SW480 (cell line): ENCODE measurements at regions not wholly inside any gene's neighbourhood (a gene's known extent, or its start where the extent isn't known, plus 50 kb on each side); places are given as distances from the start of the nearest gene placed in this dataset.
"Not testable (repeated sequence)": the region's sequence is repeated elsewhere in the genome, so short reads cannot be mapped to it uniquely, and the experiment has no call there.

ENCODE experiments used
- DNase-seq: peaks from one replicate; pipeline ENCODE4 v3.0.0-alpha.2; 2016; ENCODE audit warnings: low spot score

- DNase-seq, result no peak
Measured at GRCh38 chr3:3447641-3448040, 268.1 kb upstream of the CRBN start.

- DNase-seq, result no peak
Measured at GRCh38 chr3:3446251-3446650, 266.8 kb upstream of the CRBN start.

- no peak for DNase-seq
Measured at GRCh38 chr3:3443482-3443881, 264.0 kb upstream of the CRBN start.

- no peak for DNase-seq
Measured at GRCh38 chr3:3433711-3434110, 254.2 kb upstream of the CRBN start.

GRCh38 chr3:3429841-3430240 lies 250.3 kb upstream of the CRBN start:
- no peak for DNase-seq

- DNase-seq, result not testable (repeated sequence)
Measured at GRCh38 chr3:3407707-3408106, 228.2 kb upstream of the CRBN start.

GRCh38 chr3:3405131-3405530 lies 225.6 kb upstream of the CRBN start:
- no peak for DNase-seq

GRCh38 chr3:3403700-3404099 lies 224.2 kb upstream of the CRBN start:
- no peak for DNase-seq

GRCh38 chr3:3392946-3393345 lies 213.5 kb upstream of the CRBN start:
- no peak for DNase-seq

GRCh38 chr3:3383461-3383860 lies 204.0 kb upstream of the CRBN start:
- no peak for DNase-seq

GRCh38 chr3:3372210-3372777 lies 192.8 kb upstream of the CRBN start:
- DNase-seq, result no peak

GRCh38 chr3:3368306-3368705 lies 188.8 kb upstream of the CRBN start:
- DNase-seq, result no peak

GRCh38 chr3:3366386-3366785 lies 186.9 kb upstream of the CRBN start:
- DNase-seq, result no peak

GRCh38 chr3:3365716-3366115 lies 186.2 kb upstream of the CRBN start:
- DNase-seq, result no peak

GRCh38 chr3:3356846-3357245 lies 177.4 kb upstream of the CRBN start:
- DNase-seq, result peak; percentile 2

GRCh38 chr3:3355442-3355841 lies 176.0 kb upstream of the CRBN start:
- no peak for DNase-seq

GRCh38 chr3:3353153-3353552 lies 173.7 kb upstream of the CRBN start:
- no peak for DNase-seq

- no peak for DNase-seq
Measured at GRCh38 chr3:3351226-3351625, 171.7 kb upstream of the CRBN start.

GRCh38 chr3:3347056-3347455 lies 167.6 kb upstream of the CRBN start:
- DNase-seq, result not testable (repeated sequence)

GRCh38 chr3:3346556-3346955 lies 167.1 kb upstream of the CRBN start:
- DNase-seq, result no peak

GRCh38 chr3:3342141-3342540 lies 162.7 kb upstream of the CRBN start:
- DNase-seq, result no peak

GRCh38 chr3:3340965-3341895 lies 161.7 kb upstream of the CRBN start:
- DNase-seq, result no peak

GRCh38 chr3:3340526-3340925 lies 161.0 kb upstream of the CRBN start:
- no peak for DNase-seq

- DNase-seq, result no peak
Measured at GRCh38 chr3:3335903-3336302, 156.4 kb upstream of the CRBN start.
